Epithelial cell of proximal tubule (primary cell): ENCODE measurements at regions not wholly inside any gene's neighbourhood (a gene's known extent, or its start where the extent isn't known, plus 50 kb on each side); places are given as distances from the start of the nearest gene placed in this dataset.

ENCODE experiments used
- DNase-seq: peaks from one replicate; pipeline ENCODE4 v3.0.0-alpha.2; 2011; ENCODE audit warnings: low read depth
- H3K4me3 ChIP-seq: 2 replicates; pipeline ENCODE4 v1.5.1; 2011; ENCODE audit warnings: low read depth, mild to moderate bottlenecking, low read length
- CTCF ChIP-seq: conservative IDR thresholded peaks from 2 replicates; pipeline ENCODE4 v1.5.1; 2012; ENCODE audit warnings: low read depth, mild to moderate bottlenecking, low read length

GRCh38 chr18:46370898-46371297 is 266.7 kb downstream of the HAUS1 start:
- no peak for DNase-seq
- no peak overlapping the region for H3K4me3 ChIP-seq
- TF ChIP-seq CTCF: no peak

GRCh38 chr18:46372670-46373069 is 268.5 kb downstream of the HAUS1 start:
- no peak for TF ChIP-seq CTCF
- no peak for DNase-seq
- no peak overlapping the region for H3K4me3 ChIP-seq

GRCh38 chr18:46373131-46373530 is 268.9 kb downstream of the HAUS1 start:
- DNase-seq: no peak
- H3K4me3 ChIP-seq: no peak overlapping the region
- no peak for TF ChIP-seq CTCF

- H3K4me3 ChIP-seq: no peak overlapping the region
- DNase-seq: no peak
- no peak for TF ChIP-seq CTCF
Measured at GRCh38 chr18:46373791-46374190, 269.6 kb downstream of the HAUS1 start.

- no peak overlapping the region for H3K4me3 ChIP-seq
- TF ChIP-seq CTCF: no peak
- DNase-seq: no peak
Measured at GRCh38 chr18:46374850-46375249, 270.7 kb downstream of the HAUS1 start.

GRCh38 chr18:46377557-46377956 is 273.4 kb downstream of the HAUS1 start:
- DNase-seq: no peak
- TF ChIP-seq CTCF: no peak
- no peak overlapping the region for H3K4me3 ChIP-seq

- H3K4me3 ChIP-seq: no peak overlapping the region
- no peak for DNase-seq
- TF ChIP-seq CTCF: no peak
Measured at GRCh38 chr18:46378126-46378863, 274.1 kb downstream of the HAUS1 start.
